Fibroblast of lung (primary cell): ENCODE measurements at regions not wholly inside any gene's neighbourhood (a gene's known extent, or its start where the extent isn't known, plus 50 kb on each side); places are given as distances from the start of the nearest gene placed in this dataset.

Experiments used
- DNase-seq, 2 donors: peaks; one replicate each; pipeline versions ENCODE4 v3.0.0 to v3.0.0-alpha.2; 2010; ENCODE audit warnings: low read depth in 2 of 2
- H2AFZ ChIP-seq: 2 replicates; pipeline ENCODE4 v1.5.1; 2012; ENCODE audit warnings: low read length, control low read depth, inconsistent platforms
- H3K27ac ChIP-seq: 2 replicates; pipeline ENCODE4 v1.5.1; 2011; ENCODE audit warnings: low read length, control low read depth; ENCODE audit not compliant: insufficient read depth
- H3K27me3 ChIP-seq: 2 replicates; pipeline ENCODE4 v1.5.1; 2011; ENCODE audit warnings: mild to moderate bottlenecking, low read length; ENCODE audit not compliant: control insufficient read depth, insufficient read depth
- H3K36me3 ChIP-seq: 2 replicates; pipeline ENCODE4 v1.5.1; 2011; ENCODE audit warnings: low read length; ENCODE audit not compliant: control insufficient read depth, insufficient read depth
- H3K4me1 ChIP-seq: 2 replicates; pipeline ENCODE4 v1.5.1; 2011; ENCODE audit warnings: low read length; ENCODE audit not compliant: control insufficient read depth, insufficient read depth; ENCODE audit errors: extremely low read depth
- H3K4me2 ChIP-seq: 2 replicates; pipeline ENCODE4 v1.5.1; 2011; ENCODE audit warnings: low read length, control low read depth; ENCODE audit not compliant: insufficient read depth; ENCODE audit errors: extremely low read depth
- H3K4me3 ChIP-seq, 4 experiments: fragments of 200-600 bp in 1 of 4; sonication (generic) in 1 of 4; replicated peaks in 1 of 4; 2 replicates each; pipeline ENCODE4 v1.5.1; 2011 to 2016; ENCODE audit warnings: low read length in 4 of 4, low read depth in 3 of 4, mild to moderate bottlenecking in 3 of 4, control low read depth in 2 of 4, inconsistent platforms in 1 of 4, mixed read lengths in 1 of 4; ENCODE audit not compliant: insufficient read depth in 1 of 4; ENCODE audit errors: control extremely low read depth in 1 of 4
- H3K79me2 ChIP-seq: 2 replicates; pipeline ENCODE4 v1.5.1; 2012; ENCODE audit warnings: mild to moderate bottlenecking, low read length, inconsistent platforms; ENCODE audit not compliant: control insufficient read depth, insufficient read depth
- H3K9ac ChIP-seq: 2 replicates; pipeline ENCODE4 v1.5.1; 2011; ENCODE audit warnings: mild to moderate bottlenecking, low read length, control low read depth; ENCODE audit not compliant: insufficient read depth
- H3K9me3 ChIP-seq: 2 replicates; pipeline ENCODE4 v1.5.1; 2012; ENCODE audit warnings: low read depth, low read length; ENCODE audit not compliant: control insufficient read depth, insufficient read depth
- H4K20me1 ChIP-seq: 2 replicates; pipeline ENCODE4 v1.5.1; 2011; ENCODE audit warnings: low read length; ENCODE audit not compliant: control insufficient read depth, insufficient read depth; ENCODE audit errors: extremely low read depth
- EZH2 ChIP-seq: IDR thresholded peaks from 2 replicates; pipeline ENCODE4 v1.5.1; 2012; ENCODE audit warnings: low read length, control low read depth, mild to moderate bottlenecking; ENCODE audit errors: missing control alignments
- TF ChIP-seq, protein P1 (sequence below), 2 donors: IDR thresholded peaks in 1 of 2; conservative IDR thresholded peaks in 1 of 2; 1 replicate in 1 of 2; 2 replicates in 1 of 2; pipeline ENCODE4 v1.5.1; 2011 to 2012; ENCODE audit warnings: low read length in 2 of 2, control low read depth in 1 of 2, inconsistent platforms in 1 of 2, low read depth in 1 of 2, mild to moderate bottlenecking in 1 of 2

DNA sequence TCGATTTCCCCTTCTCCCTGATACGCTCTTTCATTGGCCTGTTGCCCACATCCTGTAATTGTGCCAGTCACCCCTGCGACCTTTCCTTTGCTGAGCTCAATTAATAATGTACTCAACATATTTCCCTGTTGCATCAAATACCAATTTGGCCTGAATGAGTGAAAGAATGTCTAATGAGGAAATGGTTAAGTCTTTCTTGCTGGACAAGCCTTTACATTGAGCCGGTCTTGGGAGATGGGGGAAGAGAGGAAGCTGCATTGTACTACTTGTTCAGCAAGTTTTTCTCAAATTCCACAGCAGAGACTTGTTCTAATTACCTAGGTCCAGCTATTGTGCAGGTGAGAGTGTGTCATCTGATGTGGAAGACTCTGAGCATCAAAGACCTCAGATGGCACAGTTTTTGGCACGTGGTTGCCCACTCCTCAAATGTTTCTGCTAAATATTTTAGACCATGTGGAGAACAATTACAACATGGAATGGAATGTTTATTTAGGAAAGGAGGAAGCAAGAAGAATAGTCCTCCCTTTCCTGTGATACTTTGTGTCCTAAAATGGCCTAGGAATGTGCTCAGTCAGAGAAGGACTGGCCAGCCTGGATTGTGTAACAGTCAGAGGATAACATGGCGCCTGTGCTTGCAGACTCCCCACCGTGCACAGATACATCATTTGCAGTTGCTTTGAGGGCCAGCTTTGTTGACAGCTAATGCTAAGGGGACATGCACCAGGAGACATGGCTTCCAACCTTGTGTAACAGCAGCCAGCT, 129.5 kb upstream of the E2F8 start:
- peaks cover 40% of the 10 kb centered on the region for H3K4me1 ChIP-seq
- no peaks in the 10 kb centered on the region for H3K27me3 ChIP-seq
- peak overlapping the region; percentile 14 for H3K27ac ChIP-seq
- no peaks in the 10 kb centered on the region for H3K79me2 ChIP-seq
- H3K9me3 ChIP-seq, result no peaks in the 10 kb centered on the region
- H3K4me3 ChIP-seq, result no peak overlapping the region
- H4K20me1 ChIP-seq, result no peaks in the 10 kb centered on the region
- no peaks in the 10 kb centered on the region for H3K36me3 ChIP-seq
- no peak overlapping the region for H3K9ac ChIP-seq
- DNase-seq, result peak; percentile 54 to 67
- TF ChIP-seq, protein P1, sequence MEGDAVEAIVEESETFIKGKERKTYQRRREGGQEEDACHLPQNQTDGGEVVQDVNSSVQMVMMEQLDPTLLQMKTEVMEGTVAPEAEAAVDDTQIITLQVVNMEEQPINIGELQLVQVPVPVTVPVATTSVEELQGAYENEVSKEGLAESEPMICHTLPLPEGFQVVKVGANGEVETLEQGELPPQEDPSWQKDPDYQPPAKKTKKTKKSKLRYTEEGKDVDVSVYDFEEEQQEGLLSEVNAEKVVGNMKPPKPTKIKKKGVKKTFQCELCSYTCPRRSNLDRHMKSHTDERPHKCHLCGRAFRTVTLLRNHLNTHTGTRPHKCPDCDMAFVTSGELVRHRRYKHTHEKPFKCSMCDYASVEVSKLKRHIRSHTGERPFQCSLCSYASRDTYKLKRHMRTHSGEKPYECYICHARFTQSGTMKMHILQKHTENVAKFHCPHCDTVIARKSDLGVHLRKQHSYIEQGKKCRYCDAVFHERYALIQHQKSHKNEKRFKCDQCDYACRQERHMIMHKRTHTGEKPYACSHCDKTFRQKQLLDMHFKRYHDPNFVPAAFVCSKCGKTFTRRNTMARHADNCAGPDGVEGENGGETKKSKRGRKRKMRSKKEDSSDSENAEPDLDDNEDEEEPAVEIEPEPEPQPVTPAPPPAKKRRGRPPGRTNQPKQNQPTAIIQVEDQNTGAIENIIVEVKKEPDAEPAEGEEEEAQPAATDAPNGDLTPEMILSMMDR (conservative IDR thresholded peaks at IDR 0.05 in 1 of 2, IDR thresholded peaks at IDR 0.05 in 1 of 2; ENCODE audit: low read depth in 1 of 2, low read length in 2 of 2), result no peak
- no peak for TF ChIP-seq EZH2
- no peak overlapping the region for H3K4me2 ChIP-seq
- peak overlapping the region; percentile 11 for H2AFZ ChIP-seq

DNA sequence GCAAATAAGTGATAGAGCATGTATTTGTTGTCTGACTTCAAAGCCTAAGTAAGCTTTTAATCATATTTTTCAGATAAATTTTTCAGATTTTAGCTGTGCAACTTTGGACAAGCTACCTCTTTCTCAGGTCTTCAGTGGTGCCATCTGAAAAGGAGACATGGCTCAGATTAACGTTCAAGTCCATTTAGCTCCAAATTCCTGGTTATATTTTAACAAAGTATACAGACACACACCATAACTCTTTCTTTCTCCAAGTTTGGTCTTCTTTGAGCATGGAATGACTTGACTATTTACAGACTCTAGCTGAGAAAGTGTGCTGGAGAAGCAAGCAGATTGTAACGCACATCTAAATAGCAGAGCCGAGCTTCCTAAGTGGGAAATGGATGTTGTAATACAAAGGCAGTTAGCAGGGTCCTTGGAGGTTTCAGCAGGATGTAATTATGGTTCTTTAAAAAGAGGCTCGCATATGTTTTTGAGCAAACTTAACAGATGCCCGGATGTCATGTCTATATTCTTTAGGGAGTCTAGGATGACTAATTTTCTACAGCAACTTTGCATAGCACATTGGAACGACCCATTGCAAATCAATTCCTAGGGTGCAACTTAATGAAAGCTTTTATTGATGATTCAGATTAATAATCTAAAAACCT, 128.1 kb upstream of the E2F8 start:
- Histone ChIP-seq H3K27ac (no peak overlapping the region), H3K4me1 (peaks cover 35% of the 10 kb centered on the region), H3K27me3 (no peaks in the 10 kb centered on the region), H3K36me3 (no peaks in the 10 kb centered on the region), H3K4me2 (no peak overlapping the region), H3K4me3 (no peak overlapping the region), H3K79me2 (no peaks in the 10 kb centered on the region), H3K9me3 (no peaks in the 10 kb centered on the region), H2AFZ (no peak overlapping the region), H4K20me1 (no peaks in the 10 kb centered on the region), H3K9ac (no peak overlapping the region)
- DNase-seq, result peak in 1 of 2 donors; percentile 51
- TF ChIP-seq EZH2, result no peak
- TF ChIP-seq, protein P1 (conservative IDR thresholded peaks at IDR 0.05 in 1 of 2, IDR thresholded peaks at IDR 0.05 in 1 of 2; ENCODE audit: low read depth in 1 of 2, low read length in 2 of 2), result no peak

DNA sequence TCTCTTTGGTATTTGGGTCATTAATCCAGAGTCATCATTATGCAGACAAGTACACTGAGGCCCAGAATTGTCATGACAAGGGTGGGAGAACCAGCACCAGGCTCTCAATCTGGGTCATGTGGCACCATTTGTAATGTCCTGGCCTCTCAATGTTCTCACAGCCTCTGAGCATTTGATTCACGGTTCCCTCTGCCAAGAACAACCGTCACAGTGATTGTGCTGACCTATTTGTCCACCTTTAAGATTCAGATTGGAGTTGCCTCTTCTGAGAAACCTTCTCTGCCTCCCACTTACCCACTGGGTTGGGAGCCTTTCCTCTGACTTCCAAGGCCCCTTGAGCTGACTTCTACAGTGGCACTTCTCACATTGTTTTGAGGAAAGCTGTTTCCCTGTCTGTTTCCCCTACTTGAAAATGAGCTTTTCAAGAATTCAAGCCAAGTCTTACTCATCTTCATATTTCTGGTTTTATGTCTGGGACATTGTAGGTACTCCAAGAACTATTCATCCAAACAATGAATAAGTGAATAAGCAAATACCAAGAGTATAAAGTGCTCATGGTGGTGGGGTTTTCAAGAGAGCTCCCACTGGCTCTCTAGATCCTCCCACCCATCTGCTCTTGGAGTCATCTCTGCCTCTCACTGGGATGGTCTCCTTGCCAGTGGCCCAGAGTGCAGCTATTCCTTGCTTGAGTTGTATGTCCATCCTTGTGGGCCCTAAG, 126.4 kb upstream of the E2F8 start:
- TF ChIP-seq, protein P1 (conservative IDR thresholded peaks at IDR 0.05 in 1 of 2, IDR thresholded peaks at IDR 0.05 in 1 of 2; ENCODE audit: low read depth in 1 of 2, low read length in 2 of 2), result no peak
- no peak for TF ChIP-seq EZH2
- Histone ChIP-seq H3K36me3 (no peaks in the 10 kb centered on the region), H3K4me1 (peaks cover 27% of the 10 kb centered on the region), H3K27me3 (no peaks in the 10 kb centered on the region), H3K4me3 (no peak overlapping the region), H3K27ac (no peak overlapping the region), H2AFZ (no peak overlapping the region), H3K4me2 (peak overlapping the region; percentile 37), H4K20me1 (no peaks in the 10 kb centered on the region), H3K79me2 (no peaks in the 10 kb centered on the region), H3K9ac (no peak overlapping the region), H3K9me3 (no peaks in the 10 kb centered on the region)
- peak; percentile 44 to 82 for DNase-seq
